ENCODE measurements at regions not wholly inside any gene's neighbourhood (a gene's known extent, or its start where the extent isn't known, plus 50 kb on each side); places are given as distances from the start of the nearest gene placed in this dataset.
A peak's percentile ranks its signal among the peaks of the same experiment; 100 is the strongest.

GRCh38 chr7:25384788-25385505, 156.7 kb upstream of the NPVF start:
- DNase-seq, result no peak
- Mint-ChIP-seq H3K9me3 (ENCODE audit: unreplicated experiment) (no peaks in the 10 kb centered on the region), H3K4me1 (ENCODE audit: low read depth, unreplicated experiment) (peaks cover 2% of the 10 kb centered on the region), H3K36me3 (ENCODE audit: unreplicated experiment) (no peaks in the 10 kb centered on the region), H3K27ac (ENCODE audit: unreplicated experiment) (no peak overlapping the region), H3K27me3 (ENCODE audit: unreplicated experiment) (no peaks in the 10 kb centered on the region), H3K4me3 (ENCODE audit: unreplicated experiment) (no peak overlapping the region)
- no peak for TF ChIP-seq CTCF (IDR thresholded peaks at IDR 0.05; ENCODE audit: partially characterized antibody, unreplicated experiment)

- Mint-ChIP-seq H3K9me3 (ENCODE audit: unreplicated experiment) (no peaks in the 10 kb centered on the region), H3K4me3 (ENCODE audit: unreplicated experiment) (no peak overlapping the region), H3K36me3 (ENCODE audit: unreplicated experiment) (no peaks in the 10 kb centered on the region), H3K4me1 (ENCODE audit: low read depth, unreplicated experiment) (peaks cover 2% of the 10 kb centered on the region), H3K27me3 (ENCODE audit: unreplicated experiment) (no peaks in the 10 kb centered on the region), H3K27ac (ENCODE audit: unreplicated experiment) (no peak overlapping the region)
- no peak for DNase-seq
- TF ChIP-seq CTCF (IDR thresholded peaks at IDR 0.05; ENCODE audit: partially characterized antibody, unreplicated experiment), result no peak
Observed at GRCh38 chr7:25385506-25386136, 157.3 kb upstream of the NPVF start.

- H3K27me3 Mint-ChIP-seq (ENCODE audit: unreplicated experiment), result no peaks in the 10 kb centered on the region
- no peak for TF ChIP-seq CTCF (IDR thresholded peaks at IDR 0.05; ENCODE audit: partially characterized antibody, unreplicated experiment)
- no peaks in the 10 kb centered on the region for H3K36me3 Mint-ChIP-seq (ENCODE audit: unreplicated experiment)
- no peak for DNase-seq
- no peak overlapping the region for H3K4me3 Mint-ChIP-seq (ENCODE audit: unreplicated experiment)
- peaks cover 3% of the 10 kb centered on the region for H3K4me1 Mint-ChIP-seq (ENCODE audit: low read depth, unreplicated experiment)
- H3K9me3 Mint-ChIP-seq (ENCODE audit: unreplicated experiment), result no peaks in the 10 kb centered on the region
- no peak overlapping the region for H3K27ac Mint-ChIP-seq (ENCODE audit: unreplicated experiment)
Observed at GRCh38 chr7:25386311-25386744, 158.0 kb upstream of the NPVF start.

GRCh38 chr7:25388681-25389080, 160.4 kb upstream of the NPVF start:
- Mint-ChIP-seq H3K4me1 (ENCODE audit: low read depth, unreplicated experiment) (peaks cover 17% of the 10 kb centered on the region), H3K27me3 (ENCODE audit: unreplicated experiment) (no peaks in the 10 kb centered on the region), H3K36me3 (ENCODE audit: unreplicated experiment) (no peaks in the 10 kb centered on the region), H3K27ac (ENCODE audit: unreplicated experiment) (no peak overlapping the region), H3K9me3 (ENCODE audit: unreplicated experiment) (no peaks in the 10 kb centered on the region), H3K4me3 (ENCODE audit: unreplicated experiment) (no peak overlapping the region)
- no peak for TF ChIP-seq CTCF (IDR thresholded peaks at IDR 0.05; ENCODE audit: partially characterized antibody, unreplicated experiment)
- DNase-seq, result no peak

GRCh38 chr7:25389489-25390106, 161.3 kb upstream of the NPVF start:
- no peak for DNase-seq
- peak; percentile 58 for TF ChIP-seq CTCF (IDR thresholded peaks at IDR 0.05; ENCODE audit: partially characterized antibody, unreplicated experiment)
- Mint-ChIP-seq H3K4me1 (ENCODE audit: low read depth, unreplicated experiment) (peaks cover 20% of the 10 kb centered on the region), H3K27me3 (ENCODE audit: unreplicated experiment) (no peaks in the 10 kb centered on the region), H3K4me3 (ENCODE audit: unreplicated experiment) (no peak overlapping the region), H3K27ac (ENCODE audit: unreplicated experiment) (no peak overlapping the region), H3K9me3 (ENCODE audit: unreplicated experiment) (no peaks in the 10 kb centered on the region), H3K36me3 (ENCODE audit: unreplicated experiment) (no peaks in the 10 kb centered on the region)

All from glutamatergic neuron (in vitro differentiated cells).